Astrocyte (in vitro differentiated cells and primary cell): ENCODE measurements at regions not wholly inside any gene's neighbourhood (a gene's known extent, or its start where the extent isn't known, plus 50 kb on each side); places are given as distances from the start of the nearest gene placed in this dataset.

Experiments
- DNase-seq: peaks from one replicate; pipeline ENCODE4 v3.0.0-alpha.2; 2010; ENCODE audit warnings: low read depth
- FAIRE-seq: peaks from 2 replicates; lab custom pipeline; 2011; peaks lifted over from hg19 to GRCh38; lab: Jason Lieb, UNC
- H2AFZ ChIP-seq: 2 replicates; pipeline ENCODE4 v1.6.0; 2012; ENCODE audit warnings: low read depth, low read length, inconsistent platforms
- H3K27ac ChIP-seq: 2 replicates; pipeline ENCODE4 v1.5.1; 2011; ENCODE audit warnings: low read depth, low read length, inconsistent platforms
- H3K27me3 ChIP-seq: 2 replicates; pipeline ENCODE4 v1.6.0; 2011; ENCODE audit warnings: low read length, inconsistent platforms; ENCODE audit not compliant: insufficient read depth
- H3K36me3 ChIP-seq: 2 replicates; pipeline ENCODE4 v1.5.1; 2011; ENCODE audit warnings: low read length, inconsistent platforms; ENCODE audit not compliant: insufficient read depth
- H3K4me1 ChIP-seq: 2 replicates; pipeline ENCODE4 v1.5.1; 2011; ENCODE audit warnings: low read length, inconsistent platforms; ENCODE audit not compliant: insufficient read depth
- H3K4me2 ChIP-seq: 2 replicates; pipeline ENCODE4 v1.6.0; 2012; ENCODE audit warnings: low read length, inconsistent platforms
- H3K4me3 ChIP-seq: 2 replicates; pipeline ENCODE4 v1.5.1; 2011; ENCODE audit warnings: low read depth, mild to moderate bottlenecking, low read length, inconsistent platforms; ENCODE audit not compliant: insufficient read depth
- H3K79me2 ChIP-seq: 2 replicates; pipeline ENCODE4 v1.6.0; 2012; ENCODE audit warnings: mild to moderate bottlenecking, low read length, inconsistent platforms; ENCODE audit not compliant: insufficient read depth
- H3K9ac ChIP-seq: 2 replicates; pipeline ENCODE4 v1.6.0; 2012; ENCODE audit warnings: mild to moderate bottlenecking, low read length, inconsistent platforms
- H3K9me3 ChIP-seq: 2 replicates; pipeline ENCODE4 v1.5.1; 2012; ENCODE audit warnings: low read depth, mild to moderate bottlenecking, low read length, inconsistent platforms; ENCODE audit not compliant: insufficient read depth
- H4K20me1 ChIP-seq: 2 replicates; pipeline ENCODE4 v1.6.0; 2012; ENCODE audit warnings: low read length, inconsistent platforms; ENCODE audit not compliant: insufficient read depth
- H3K27ac Mint-ChIP-seq: one replicate; pipeline ENCODE4 v1.8.0; 2021; ENCODE audit warnings: mild to moderate bottlenecking, mixed read lengths; ENCODE audit not compliant: unreplicated experiment
- H3K27me3 Mint-ChIP-seq: one replicate; pipeline ENCODE4 v1.8.0; 2021; ENCODE audit warnings: low read depth, mixed read lengths; ENCODE audit not compliant: unreplicated experiment
- H3K36me3 Mint-ChIP-seq: one replicate; pipeline ENCODE4 v1.8.0; 2021; ENCODE audit warnings: low read depth, mixed read lengths; ENCODE audit not compliant: unreplicated experiment
- H3K4me1 Mint-ChIP-seq: one replicate; pipeline ENCODE4 v1.8.0; 2021; ENCODE audit warnings: low read depth, mixed read lengths; ENCODE audit not compliant: unreplicated experiment
- H3K4me3 Mint-ChIP-seq: one replicate; pipeline ENCODE4 v1.8.0; 2021; ENCODE audit warnings: mild to moderate bottlenecking, moderate library complexity, mixed read lengths; ENCODE audit not compliant: unreplicated experiment
- H3K9me3 Mint-ChIP-seq: one replicate; pipeline ENCODE4 v1.8.0; 2021; ENCODE audit warnings: mild to moderate bottlenecking, mixed read lengths; ENCODE audit not compliant: unreplicated experiment
- CTCF ChIP-seq: IDR thresholded peaks from 2 replicates; pipeline ENCODE4 v1.5.1; 2011; ENCODE audit warnings: low read depth, mild to moderate bottlenecking, inconsistent platforms, low read length, moderate library complexity; ENCODE audit not compliant: insufficient read depth
- EZH2 ChIP-seq: IDR thresholded peaks from 2 replicates; pipeline ENCODE4 v1.6.1; 2012; ENCODE audit warnings: mild to moderate bottlenecking, low read length, inconsistent platforms; ENCODE audit not compliant: insufficient read depth

GRCh38 chr12:92261071-92261470, 115.4 kb upstream of the BTG1 start:
- Mint-ChIP-seq H3K4me3 (no peak overlapping the region), H3K9me3 (no peaks in the 10 kb centered on the region), H3K36me3 (no peaks in the 10 kb centered on the region), H3K4me1 (no peaks in the 10 kb centered on the region), H3K27ac (no peak overlapping the region), H3K27me3 (no peaks in the 10 kb centered on the region)
- H3K27me3 ChIP-seq = no peaks in the 10 kb centered on the region
- no peaks in the 10 kb centered on the region for H3K4me1 ChIP-seq
- H3K4me2 ChIP-seq = no peak overlapping the region
- H3K9ac ChIP-seq = no peak overlapping the region
- no peaks in the 10 kb centered on the region for H3K36me3 ChIP-seq
- no peak overlapping the region for H3K4me3 ChIP-seq
- no peak overlapping the region for H3K27ac ChIP-seq
- no peak for FAIRE-seq
- no peaks in the 10 kb centered on the region for H3K79me2 ChIP-seq
- no peaks in the 10 kb centered on the region for H4K20me1 ChIP-seq
- no peak for DNase-seq
- H2AFZ ChIP-seq = no peak overlapping the region
- no peaks in the 10 kb centered on the region for H3K9me3 ChIP-seq
- TF ChIP-seq CTCF (no peak), EZH2 (no peak)

DNA sequence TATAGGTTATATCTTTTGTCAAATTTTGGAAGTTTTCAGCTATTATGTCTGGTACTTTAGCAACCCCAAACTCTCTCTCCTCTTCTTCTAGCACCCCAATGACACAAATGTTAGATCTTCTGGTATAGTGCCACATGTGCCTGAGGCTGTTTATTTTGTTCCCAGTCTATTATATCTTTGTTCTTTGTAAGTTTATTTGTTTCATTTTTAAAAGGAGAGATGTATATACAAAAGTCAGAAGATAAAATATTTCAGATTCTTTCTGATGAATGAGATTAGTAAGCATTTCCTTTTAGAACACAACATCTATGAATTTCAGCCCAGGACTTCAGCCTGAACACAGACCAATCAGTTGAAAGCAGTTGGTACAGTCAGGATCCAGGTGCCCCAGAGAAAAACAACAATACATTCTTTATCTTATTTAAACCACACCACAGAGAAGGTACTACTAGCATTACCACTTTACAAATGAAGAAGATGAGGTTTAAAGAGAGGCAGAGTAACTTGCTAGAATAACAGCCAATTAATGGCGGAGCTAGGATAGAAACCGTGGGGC, 114.1 kb upstream of the BTG1 start:
- no peak for FAIRE-seq
- no peaks in the 10 kb centered on the region for H3K4me1 Mint-ChIP-seq
- DNase-seq = no peak

More for the DNA sequence above, 114.1 kb upstream of the BTG1 start:
- H3K4me1 ChIP-seq = no peaks in the 10 kb centered on the region
- H3K9me3 ChIP-seq = no peaks in the 10 kb centered on the region
- no peak overlapping the region for H3K27ac ChIP-seq
- H3K36me3 ChIP-seq = no peaks in the 10 kb centered on the region
- Mint-ChIP-seq H3K27me3 (no peaks in the 10 kb centered on the region), H3K4me3 (no peak overlapping the region), H3K27ac (no peak overlapping the region), H3K36me3 (no peaks in the 10 kb centered on the region), H3K9me3 (no peaks in the 10 kb centered on the region)
- no peak overlapping the region for H3K9ac ChIP-seq
- TF ChIP-seq CTCF = no peak
- no peak for TF ChIP-seq EZH2
- H3K79me2 ChIP-seq = no peaks in the 10 kb centered on the region
- H4K20me1 ChIP-seq = no peaks in the 10 kb centered on the region
- no peak overlapping the region for H3K4me3 ChIP-seq
- H3K4me2 ChIP-seq = no peak overlapping the region
- no peak overlapping the region for H2AFZ ChIP-seq
- H3K27me3 ChIP-seq = no peaks in the 10 kb centered on the region
